Hematopoietic multipotent progenitor cell treated with erythropoietin and hydrocortisone succinate and interleukin-3 and kit ligand, for 4 days (in vitro differentiated cells): ENCODE measurements at regions not wholly inside any gene's neighbourhood (a gene's known extent, or its start where the extent isn't known, plus 50 kb on each side); places are given as distances from the start of the nearest gene placed in this dataset.
"Not testable (repeated sequence)": the region's sequence is repeated elsewhere in the genome, so short reads cannot be mapped to it uniquely, and the experiment has no call there.

ENCODE experiments used
- DNase-seq: peaks from one replicate; pipeline ENCODE4 v3.0.0-alpha.2; 2015

DNA sequence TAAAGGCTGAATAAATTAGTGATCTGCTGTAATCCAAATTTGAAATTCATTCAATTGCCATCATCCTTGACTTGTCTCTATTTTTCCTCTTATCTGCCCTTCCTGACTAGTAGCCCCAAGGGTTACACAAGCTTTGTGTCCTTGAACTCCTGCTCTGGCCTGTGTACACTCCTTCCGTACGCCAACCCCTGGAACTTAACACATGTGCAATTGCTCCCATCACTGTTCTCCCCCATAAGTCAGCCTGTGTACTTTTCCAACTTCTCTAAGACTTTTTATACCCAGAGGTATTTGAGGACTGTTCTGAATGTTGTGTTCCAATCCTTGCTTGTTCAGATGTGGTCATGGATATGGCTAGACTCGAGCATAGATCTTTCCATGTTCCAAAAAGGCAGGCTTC, 171.1 kb upstream of the G2E3 start:
- DNase-seq = no peak

GRCh38 chr14:30389134-30389876, 169.7 kb upstream of the G2E3 start:
- DNase-seq = no peak

- no peak for DNase-seq
Measured at GRCh38 chr14:30389877-30390385, 169.0 kb upstream of the G2E3 start.

GRCh38 chr14:30395065-30395464, 163.9 kb upstream of the G2E3 start:
- no peak for DNase-seq

- DNase-seq = no peak
Measured at GRCh38 chr14:30402846-30403245, 156.1 kb upstream of the G2E3 start.

- DNase-seq = no peak
Measured at GRCh38 chr14:30403791-30404190, 155.2 kb upstream of the G2E3 start.

GRCh38 chr14:30409508-30410015, 149.4 kb upstream of the G2E3 start:
- not testable (repeated sequence) for DNase-seq

DNA sequence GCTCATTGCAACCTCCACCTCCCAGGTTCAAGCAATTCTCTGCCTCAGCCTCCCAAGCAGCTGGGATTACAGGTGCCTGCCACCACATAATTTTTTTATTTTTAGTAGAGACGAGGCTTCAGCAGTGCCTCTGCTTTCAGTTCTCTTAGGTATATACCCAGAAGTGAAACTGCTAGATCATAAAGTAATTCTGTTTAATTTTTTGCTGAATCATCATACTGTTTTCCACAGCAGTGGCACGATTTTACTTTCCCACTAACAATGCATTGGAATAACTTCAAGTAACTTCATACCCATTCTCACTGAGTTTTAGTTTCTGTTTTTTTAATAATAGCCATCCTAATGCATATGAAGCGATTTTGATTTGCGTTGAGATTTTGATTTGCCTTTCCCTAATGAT, 148.0 kb upstream of the G2E3 start:
- DNase-seq = no peak

GRCh38 chr14:30413184-30413583, 145.8 kb upstream of the G2E3 start:
- not testable (repeated sequence) for DNase-seq

DNA sequence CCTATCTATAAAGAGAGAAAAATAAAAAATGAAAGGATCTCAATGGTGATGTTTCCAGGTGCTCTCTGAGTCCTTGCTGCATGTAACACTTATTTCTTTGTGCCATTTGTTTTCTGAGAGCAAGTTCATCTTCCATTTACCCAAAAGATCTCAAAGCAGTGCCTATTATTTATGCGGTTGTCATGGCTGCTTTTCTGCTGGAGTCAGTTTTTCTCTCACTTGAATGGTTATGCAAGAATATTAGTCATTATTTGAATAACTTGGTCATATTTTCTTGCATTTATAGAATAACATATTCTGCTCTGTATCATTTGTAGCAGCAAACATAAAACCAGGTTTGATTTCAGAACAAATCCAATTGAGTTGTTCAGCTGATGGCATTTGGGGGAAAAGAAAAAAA, 141.8 kb upstream of the G2E3 start:
- DNase-seq = no peak

- DNase-seq = no peak
Measured at GRCh38 chr14:30417999-30418398, 141.0 kb upstream of the G2E3 start.

- DNase-seq = no peak
Measured at GRCh38 chr14:30419037-30419436, 139.9 kb upstream of the G2E3 start.

- no peak for DNase-seq
Measured at GRCh38 chr14:30420515-30420914, 138.4 kb upstream of the G2E3 start.

DNA sequence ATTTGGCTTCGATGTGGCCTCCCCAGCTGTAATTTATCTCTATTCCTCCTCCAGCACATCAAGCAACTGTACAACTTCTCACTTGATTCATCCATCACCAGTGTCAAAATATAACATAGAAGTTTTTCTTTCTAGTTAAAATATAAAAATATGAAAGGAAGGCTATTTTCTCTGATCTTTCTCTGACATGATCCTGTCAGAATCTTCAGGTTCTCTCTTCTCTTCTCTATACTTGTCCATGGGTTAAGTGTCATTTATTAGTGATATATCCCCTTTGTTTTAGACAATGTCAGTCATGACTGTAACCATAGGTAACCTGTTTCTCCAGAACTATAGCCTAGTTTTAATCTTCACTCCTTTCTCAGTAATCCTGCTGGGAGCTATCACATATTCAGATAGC, 132.5 kb upstream of the G2E3 start:
- no peak for DNase-seq

DNA sequence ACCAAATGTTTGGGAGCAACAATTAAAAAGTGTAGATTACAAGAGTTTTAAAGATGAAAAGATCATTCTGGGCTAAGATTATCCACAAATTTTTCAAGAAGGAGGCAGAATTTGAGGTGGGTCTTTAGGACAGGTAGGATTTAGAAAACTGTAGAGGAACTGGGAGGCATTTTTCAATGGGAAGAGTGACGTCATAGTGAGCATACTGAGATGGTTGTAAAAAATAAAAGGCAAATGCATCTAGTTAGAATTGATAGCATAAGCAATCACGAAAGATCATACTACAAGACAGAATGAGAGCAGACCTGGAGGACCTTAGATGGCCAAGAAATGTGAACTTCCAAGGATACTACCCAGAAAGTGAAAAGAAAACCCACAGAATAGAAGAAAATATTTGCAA, 131.6 kb upstream of the G2E3 start:
- DNase-seq = no peak

- DNase-seq = no peak
Measured at GRCh38 chr14:30427846-30428245, 131.1 kb upstream of the G2E3 start.

GRCh38 chr14:30431552-30431951, 127.4 kb upstream of the G2E3 start:
- DNase-seq = no peak

- DNase-seq = no peak
Measured at GRCh38 chr14:30440961-30441360, 118.0 kb upstream of the G2E3 start.

GRCh38 chr14:30443368-30444007, 115.5 kb upstream of the G2E3 start:
- DNase-seq = peak; percentile 57

DNA sequence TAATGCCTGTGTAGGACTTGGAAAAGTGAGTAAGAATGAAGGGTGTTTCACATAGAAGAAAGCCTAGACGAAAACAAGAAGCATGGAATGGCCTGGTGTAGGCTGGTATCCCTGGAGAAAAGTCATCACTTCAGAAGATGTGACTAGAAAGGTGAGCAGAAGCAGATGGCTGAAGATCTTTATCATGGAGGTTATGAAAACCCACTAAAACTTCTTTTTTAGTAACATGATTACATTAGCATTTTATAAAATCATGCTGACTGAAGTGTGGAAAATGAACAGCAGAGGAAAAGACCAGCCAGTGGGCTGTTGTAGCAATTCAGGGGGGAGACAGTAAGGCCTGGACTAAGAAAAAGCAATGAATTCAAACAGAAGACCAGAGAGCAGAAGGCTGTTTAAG, 114.5 kb upstream of the G2E3 start:
- DNase-seq = no peak

DNA sequence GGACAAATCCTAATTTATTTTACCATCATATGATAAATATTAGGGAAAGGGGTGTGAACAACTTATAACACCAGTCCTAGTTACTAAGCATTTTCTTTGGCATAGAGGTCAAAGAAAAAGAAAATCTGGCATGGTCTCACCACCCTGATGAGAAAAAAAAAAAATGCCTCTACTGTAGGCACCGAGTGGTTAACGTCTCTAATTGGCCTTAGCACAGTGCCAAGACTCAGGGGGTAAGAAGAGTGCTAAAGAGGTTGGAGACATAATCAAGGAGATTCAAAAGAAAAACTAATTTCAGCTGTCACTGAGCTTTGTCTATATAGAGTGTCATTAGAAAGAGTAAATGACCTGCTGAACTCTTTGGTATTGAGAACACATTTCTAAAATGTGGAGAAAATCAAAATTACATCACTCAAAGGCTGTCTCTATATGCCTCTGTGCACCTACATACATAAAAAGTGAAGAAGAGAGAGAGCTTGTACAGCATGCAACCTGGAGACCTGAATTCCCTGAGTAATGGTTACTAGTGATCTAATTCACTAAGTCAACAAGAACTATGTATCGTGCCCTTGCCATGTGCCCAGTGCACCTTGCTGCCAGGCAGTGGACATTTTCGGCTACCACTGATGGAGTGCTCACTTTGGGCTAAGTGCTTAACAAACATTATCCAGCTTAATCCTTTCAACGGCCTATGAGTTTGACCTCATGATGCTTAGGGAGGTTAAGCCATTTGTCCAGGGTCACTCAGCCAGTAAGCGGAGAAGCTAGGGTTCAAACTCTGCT, 113.8 kb upstream of the G2E3 start:
- DNase-seq = no peak

- no peak for DNase-seq
Measured at GRCh38 chr14:30445852-30446251, 113.1 kb upstream of the G2E3 start.
